Activated naive CD4-positive, alpha-beta T cell treated with Interleukin-2 at 50 U/mL for 16 hours (primary cell): ENCODE measurements at regions not wholly inside any gene's neighbourhood (a gene's known extent, or its start where the extent isn't known, plus 50 kb on each side); places are given as distances from the start of the nearest gene placed in this dataset.

Experiments
- DNase-seq: peaks from one replicate; pipeline ENCODE4 v3.0.0-alpha.2; 2020

DNA sequence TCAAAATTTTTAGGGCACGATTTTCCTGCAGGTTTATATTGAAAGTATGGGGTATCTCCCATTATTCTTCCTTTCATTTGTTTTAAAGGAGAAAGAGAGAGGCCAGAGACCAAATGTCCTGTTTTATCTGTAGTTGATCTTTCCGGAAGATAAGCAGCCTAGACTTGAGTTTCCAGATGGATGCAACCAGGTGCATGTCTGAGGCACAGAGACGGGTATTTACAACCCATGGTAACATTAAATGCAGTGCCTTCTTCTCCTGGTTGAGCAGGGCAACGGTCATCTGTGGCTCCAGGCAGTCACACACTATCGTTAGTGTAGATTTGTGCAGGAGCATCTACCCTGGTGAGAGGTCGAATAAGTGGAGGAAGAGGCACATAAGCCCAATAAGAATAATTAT is 1507.1 kb downstream of the UQCRFS1 start:
- no peak for DNase-seq

DNA sequence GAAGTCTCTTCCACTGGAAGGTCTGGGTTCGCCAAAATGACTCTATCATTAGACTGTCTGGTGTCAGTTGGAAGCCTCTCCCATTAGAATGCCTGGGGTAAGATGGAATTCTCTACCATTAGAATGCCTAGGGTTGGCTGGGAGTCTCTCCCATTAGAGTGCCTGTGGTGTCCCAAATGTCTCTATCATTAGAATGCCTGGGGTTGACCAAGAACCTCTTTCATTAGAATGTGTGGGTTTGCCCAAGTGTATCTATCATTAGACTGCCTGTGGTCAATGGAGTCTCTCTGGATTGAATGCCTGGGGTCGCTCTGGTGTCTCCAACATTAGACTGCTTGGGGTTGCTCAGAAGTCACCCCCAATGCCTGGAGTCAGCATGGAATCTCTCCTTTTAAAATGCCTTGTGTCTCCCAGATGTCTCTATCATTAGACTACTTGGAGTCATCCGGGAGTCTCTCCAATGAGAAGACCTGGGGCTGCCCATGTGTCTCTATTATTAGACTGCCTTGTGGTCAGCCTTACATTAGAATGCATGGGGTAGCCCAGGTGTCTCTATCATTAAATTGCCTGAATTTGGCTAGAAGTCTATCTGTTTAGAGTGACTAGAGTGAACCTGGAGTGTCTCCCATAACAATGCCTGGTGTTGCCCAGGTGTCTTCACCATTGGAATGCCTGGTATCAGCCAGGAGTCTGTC is 1518.4 kb downstream of the UQCRFS1 start:
- DNase-seq: no peak

DNA sequence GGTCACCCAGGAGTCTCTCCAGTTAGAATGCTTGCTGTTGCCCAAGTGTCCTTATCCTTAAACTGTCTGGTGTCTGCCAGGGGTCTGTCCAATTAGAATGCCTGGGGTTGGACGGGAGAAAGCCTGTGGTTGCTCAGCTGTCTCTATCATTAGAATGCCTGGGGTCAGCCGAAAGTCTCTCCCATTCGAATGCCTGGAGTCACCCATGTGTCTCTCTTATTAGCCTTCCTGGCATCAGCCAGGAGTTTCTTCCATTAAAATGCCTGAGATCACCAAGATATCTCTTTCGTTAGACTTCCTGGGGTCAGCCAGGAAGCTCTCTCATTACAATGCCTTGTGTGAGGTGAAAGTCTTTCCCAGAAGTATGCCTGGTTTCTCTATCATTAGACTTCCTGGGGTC is 1521.0 kb downstream of the UQCRFS1 start:
- no peak for DNase-seq

DNA sequence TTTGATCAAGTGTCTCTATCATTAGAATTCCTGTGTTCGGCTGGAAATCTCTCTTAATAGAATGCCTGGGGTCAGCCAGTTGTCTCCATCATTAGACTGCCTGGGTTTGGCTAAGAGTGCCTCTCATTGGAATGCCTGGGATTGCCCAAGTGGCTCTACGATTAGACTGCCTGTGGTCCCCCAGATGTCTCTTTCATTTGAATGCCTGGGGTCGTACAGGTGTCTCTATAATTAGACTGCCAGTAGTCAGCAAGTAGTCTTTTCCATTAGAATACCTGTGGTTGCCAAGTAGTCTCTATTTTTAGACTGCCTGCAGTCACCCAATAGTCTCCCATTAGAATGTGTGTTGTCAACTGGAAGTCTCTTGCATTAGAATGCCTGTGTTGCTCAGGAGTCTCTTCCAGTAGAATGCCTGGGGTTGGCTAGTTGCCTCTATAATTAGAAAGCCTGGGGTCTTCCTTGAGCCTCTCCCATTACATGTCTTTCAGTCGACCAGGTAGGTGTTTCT is 1523.2 kb downstream of the UQCRFS1 start:
- DNase-seq: no peak

DNA sequence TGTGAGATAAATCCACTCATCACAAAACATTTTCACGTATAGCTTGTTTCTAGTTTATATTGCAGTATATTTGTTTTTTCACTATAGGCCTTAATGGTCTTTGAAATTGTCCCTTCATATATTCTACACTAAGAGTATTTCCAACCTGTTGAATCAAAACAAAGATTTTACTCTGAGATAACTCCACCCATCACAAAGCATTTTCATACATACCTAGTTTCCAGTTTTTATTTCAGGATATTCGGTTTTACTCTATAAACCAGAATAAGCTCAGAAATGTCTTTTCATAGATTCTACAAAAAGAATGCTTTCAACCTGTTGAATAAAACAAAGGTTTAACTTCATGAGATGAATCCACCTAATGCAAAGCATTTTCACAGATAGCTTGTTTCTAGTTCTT is 1528.7 kb downstream of the UQCRFS1 start:
- DNase-seq: no peak

DNA sequence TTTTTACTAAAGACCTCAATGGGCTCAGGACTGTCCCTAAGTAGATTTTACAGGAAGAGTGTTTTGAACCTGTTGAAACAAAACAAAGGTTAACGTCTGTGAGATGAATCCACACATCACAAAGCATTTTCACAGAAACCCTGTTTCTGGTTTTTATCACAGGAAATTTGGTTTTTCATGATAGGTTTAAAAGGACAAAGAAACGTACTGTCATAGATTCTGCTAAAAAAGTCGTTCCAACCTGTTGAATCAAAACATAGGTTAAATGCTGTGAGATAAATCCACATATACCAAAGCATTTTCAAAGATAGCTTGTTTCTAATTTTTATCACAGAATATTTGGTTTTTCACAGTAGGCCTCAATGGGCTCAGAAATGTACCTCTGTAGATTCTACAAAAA is 1531.0 kb downstream of the UQCRFS1 start:
- no peak for DNase-seq

DNA sequence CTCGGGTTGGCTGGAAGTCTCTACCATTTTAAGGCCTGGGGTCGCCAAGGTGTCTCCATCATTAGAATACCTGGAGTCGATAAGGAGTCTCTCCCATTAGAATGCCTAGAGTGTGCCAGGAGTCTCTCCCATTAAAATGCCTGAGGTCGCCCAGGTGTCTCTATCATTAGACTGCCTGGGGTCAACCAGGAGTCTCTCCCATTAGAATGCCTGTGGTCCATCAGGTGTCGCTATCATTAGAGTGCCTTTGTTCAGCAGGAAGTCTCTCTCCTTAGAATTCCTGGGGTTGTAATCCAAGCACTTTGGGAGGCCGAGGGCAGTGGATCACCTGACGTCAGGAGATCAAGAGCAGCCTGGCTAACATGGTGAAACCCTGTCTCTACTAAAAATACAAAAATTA is 1533.0 kb downstream of the UQCRFS1 start:
- DNase-seq: no peak

DNA sequence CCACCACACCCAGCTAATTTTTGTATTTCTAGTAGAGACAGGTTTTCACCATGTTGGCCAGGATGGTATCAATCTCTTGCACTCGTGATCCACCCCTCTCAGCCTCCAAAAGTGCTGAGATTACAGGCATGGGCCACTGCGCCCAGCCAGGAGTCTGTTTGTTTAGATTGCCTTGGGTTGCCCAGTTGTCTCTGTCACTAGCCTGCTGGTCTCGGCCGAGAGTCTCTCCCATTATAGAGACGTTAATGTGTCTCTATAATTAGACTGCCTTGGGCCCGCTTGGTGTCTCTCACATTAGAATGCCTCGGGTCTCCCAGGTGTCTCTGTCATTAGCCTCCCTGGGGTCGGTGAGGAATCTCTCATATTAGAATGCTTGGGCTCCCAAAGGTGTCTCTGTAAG is 1533.6 kb downstream of the UQCRFS1 start:
- DNase-seq: no peak

DNA sequence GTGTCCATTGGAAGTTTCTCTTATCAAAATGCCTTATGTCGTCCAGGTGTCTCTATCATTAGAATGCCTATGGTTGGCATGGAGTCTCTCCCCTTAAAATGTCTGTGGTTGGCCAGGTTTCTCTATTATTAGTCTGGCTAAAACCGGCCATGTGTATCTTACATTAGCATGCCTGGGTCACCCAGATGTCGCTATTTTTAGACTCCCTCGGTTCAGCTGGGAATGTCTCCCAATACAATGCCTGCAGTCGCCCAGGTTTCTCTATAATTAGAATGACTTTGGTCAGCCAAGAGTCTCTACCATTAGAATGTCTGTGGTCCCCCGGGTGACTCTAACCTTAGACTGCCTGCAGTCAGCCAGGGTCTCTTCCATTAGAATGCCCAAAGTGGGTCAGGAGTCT is 1536.1 kb downstream of the UQCRFS1 start:
- no peak for DNase-seq

DNA sequence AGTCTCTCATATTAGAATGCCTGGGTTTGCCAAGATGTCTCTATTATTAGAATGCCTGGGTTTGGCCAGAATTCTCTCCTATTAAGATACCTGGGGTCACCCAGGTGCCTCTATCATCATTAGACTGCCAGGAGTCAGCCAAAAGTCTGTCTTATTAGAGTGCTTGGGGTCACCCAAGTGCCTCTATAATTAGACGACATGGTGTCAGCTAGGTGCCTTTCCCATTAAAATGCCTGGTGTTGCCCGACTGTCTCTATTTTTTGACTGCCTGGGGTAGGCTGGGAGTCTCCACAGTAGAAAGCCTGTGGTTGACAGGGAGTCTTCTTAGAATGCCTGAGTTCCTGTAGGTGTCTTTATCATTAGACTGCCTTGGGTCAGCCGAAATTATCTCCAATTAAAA is 1536.6 kb downstream of the UQCRFS1 start:
- no peak for DNase-seq

DNA sequence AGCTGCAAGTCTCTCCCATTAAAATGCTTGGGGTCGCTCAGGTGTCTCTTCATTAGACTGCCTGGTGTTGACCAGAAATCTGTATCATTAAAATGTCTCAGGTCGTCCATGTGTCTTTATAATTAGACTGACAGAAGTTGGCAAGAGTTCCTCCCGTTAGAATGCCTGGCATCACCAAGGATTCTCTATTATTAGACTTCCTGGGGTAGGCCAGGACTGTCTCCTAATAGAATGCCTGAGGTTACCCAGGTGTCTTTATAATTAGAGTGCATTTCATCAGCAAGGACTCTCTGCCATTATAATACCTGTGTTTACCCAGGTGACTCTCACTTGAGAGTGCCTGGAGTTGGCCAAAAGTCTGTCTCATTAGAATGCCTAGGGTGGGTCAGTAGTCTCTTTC is 1537.2 kb downstream of the UQCRFS1 start:
- DNase-seq: no peak

DNA sequence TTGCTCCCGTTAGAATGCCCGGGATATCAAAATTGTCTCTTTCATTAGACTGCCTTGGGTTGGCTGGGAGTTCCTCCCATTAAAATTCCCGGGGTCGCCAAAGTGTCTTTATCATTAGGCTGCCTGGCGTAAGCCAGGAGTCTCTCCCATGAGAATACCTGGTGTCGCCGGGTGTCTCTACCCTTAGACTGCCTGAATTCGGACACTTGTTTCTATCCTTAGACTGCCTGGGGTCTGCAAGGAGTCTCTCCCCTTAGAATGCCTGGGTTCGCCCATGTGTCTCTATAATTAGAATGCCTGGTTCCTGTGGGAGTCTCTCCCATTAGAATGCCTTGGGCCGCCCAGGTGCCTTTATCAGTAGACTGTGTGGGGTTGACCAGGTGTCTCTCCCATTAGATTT is 1538.2 kb downstream of the UQCRFS1 start:
- DNase-seq: no peak

DNA sequence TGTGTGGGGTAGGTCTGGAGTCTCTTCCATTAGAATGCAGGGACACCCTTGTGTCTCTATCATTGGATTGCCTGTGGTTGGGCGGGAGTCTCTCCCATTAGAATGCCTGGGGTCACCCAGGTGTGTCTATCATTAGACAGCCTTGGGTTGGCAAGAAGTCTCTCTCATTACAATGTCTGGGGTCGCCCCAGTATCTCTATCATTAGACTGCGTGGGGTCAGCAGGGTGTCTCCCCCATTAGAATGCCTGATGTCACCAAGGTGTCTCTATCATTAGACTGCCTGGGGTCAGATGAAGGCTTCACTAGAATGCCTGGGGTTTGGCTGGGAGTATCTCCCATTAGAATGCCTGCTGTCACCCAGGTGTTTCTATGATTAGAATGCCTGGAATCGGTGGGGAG is 1539.0 kb downstream of the UQCRFS1 start:
- no peak for DNase-seq

DNA sequence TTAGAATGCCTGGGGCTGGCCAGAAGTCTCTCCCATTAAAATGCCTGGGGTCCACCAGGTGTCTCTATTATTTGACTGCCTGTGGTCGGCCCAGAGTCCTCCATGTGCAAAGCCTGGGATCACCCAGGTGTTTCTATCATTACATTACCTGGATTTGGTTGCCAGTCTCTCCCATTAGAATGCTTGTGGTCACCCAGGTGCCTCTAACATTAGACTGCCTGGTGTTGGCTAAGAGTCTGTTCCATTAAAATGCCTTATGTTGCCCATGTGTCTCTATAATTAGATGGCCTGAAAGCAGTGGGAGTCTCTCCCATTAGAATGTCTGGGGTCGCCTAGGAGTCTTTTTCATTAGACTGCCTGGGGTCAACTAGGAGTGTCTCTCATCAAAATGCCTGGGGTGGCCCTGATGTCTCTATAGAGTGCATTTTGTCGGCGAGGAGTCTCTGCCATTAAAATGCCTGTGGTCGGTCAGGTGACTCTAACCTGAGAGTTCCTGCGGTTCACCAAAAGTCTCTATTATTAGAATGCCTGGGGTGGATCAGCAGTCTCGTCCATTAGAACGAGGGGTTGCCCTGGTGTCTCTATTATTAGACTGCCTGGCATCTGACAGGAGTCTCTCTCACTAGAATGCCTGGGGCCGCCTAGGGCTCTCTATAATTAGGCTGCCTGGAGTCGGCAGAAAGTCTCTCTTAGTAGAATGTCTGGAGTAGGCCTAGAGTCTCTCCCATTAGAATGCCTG is 1540.5 kb downstream of the UQCRFS1 start:
- no peak for DNase-seq

DNA sequence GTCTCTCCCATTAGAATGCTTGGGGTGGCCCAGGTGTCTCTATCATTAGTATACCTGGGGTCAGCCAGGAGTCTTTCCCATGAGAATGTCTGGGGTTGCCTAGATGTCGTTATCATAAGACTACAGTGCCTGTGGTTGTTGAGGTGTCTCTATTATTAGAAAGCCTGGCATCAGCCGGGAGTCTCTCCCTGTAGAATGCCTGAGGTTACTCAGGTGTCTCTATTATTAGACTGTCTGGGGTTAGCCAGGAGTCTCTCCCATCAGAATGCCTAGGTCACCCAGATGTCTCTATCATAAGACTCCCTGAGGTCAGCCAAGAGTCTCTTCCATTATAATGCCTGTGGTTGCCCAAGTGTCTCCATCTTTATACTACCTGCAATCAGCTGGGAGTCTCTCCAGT is 1541.1 kb downstream of the UQCRFS1 start:
- DNase-seq: no peak

DNA sequence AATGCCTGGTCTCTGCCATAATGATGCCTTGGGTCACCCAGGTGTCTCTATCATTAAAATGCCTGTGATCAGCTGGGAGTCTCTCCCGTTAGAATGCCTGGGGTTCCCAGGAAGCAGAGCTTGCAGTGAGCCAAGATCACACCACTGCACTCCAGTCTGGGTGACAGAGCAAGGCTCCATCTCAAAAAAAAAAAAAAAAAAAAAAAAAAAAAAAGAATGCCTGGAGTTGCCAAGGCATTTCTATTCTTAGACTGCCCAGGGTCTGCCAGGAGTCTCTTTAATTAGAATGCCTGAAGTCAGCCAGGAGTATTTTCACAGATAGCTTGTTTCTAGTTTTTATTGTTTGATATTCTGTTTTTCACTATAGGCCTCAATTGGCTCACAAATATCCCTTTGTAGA is 1552.5 kb downstream of the UQCRFS1 start:
- DNase-seq: no peak

DNA sequence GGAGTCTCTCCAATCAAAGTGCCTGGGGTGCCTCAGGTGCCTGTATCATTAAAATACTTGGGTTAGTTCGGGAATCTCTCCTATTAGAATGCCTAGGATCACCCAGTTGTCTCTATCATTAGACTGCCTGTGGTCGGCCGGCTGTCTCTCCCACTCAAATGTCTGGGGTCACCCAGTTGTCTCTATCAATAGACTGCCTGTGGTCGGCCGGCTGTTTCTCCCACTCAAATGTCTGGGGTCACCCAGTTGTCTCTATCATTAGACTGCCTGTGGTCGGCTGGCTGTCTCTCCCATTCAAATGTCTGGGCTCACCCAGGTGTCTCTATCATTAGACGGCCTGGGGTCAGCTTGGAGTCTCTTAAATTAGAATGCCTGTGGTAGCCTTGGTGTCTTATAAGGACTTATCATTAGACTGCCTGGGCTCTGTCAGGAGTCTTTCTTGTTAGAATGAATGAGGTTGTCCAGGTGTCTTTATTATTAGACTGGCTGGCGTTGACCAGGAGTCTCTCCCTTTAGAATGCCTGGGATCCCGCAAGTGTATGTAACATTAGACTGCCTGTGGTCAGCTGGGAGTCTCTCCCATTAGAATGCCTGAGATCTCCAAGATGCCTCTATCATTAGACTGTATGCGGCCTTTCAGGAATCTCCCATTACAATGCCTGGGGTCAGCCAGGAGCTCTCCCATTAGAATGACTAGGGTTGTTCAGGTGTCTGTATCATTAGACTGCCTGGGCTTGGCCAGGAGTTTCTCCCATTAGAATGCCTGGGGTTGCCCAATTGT is 1555.5 kb downstream of the UQCRFS1 start:
- no peak for DNase-seq

DNA sequence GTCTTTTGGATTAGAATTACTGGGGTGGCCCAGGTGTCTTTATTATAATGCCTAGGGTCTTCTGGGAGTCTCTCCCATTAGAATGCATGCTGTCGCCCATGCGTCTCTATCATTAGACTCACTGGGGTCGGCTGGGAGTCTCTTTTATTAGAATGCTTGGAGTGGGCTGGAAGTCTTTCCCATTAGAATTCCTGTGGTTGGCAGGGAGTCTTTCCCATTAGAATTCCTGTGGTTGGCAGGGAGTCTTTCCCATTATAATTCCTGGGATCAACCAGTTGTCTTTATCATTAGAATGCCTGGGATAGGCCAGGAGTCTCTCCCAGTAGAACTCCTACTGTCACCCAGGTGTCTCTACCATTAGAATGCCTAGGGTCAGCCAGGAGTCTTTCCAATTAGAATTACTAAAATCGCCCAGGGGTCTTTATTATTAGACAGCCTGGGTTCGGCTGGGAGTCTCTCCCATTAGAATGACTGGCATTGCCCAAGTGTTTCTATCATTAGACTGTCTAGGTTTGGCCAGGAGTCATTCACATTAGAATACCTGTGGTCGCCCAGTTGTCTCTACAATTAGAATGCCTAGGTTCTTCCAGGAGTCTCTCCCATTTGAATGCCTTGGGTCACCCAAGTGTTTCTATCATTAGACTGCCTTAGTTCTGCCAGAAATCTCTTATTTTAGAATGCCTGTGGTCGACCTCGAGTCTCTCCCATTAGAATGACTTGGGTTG is 1558.5 kb downstream of the UQCRFS1 start:
- no peak for DNase-seq

DNA sequence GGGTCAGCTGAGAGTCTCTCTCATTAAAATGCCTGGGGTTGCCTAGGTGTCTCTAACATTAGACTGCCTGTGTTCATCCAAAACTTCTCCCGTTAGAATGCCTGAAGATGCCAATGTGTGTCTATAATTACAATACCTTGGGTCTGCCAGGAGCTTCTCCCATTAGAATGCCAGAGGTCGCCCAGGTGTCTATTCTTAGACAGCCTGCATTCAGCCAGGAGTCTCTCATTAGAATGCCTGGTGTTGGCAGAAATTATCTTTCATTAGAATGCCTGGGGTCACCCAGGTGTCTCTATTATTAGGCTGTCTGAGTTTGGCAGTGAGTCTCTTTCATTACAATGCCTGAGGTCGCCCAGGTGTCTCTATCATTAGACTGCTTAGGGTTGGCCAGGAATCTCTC is 1560.2 kb downstream of the UQCRFS1 start:
- no peak for DNase-seq

DNA sequence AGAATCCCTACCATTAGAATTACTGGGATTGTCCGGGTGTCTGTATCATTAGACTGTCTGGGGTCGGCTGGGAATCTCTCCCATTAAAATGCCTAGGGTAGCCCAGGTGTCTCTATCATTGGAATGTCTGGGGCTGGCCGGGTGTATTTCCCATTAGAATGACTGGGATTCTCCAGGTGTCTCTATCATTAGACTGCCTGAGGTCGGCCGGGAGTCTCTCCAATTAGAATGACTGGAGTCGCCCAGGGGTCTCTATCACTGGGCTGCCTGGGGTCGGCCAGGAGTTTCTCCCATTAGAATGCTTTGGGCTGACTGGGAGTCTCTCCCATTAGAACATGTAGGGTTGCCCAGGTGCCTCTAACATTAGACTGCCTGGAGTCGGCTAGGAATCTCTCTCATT is 1560.7 kb downstream of the UQCRFS1 start:
- no peak for DNase-seq

DNA sequence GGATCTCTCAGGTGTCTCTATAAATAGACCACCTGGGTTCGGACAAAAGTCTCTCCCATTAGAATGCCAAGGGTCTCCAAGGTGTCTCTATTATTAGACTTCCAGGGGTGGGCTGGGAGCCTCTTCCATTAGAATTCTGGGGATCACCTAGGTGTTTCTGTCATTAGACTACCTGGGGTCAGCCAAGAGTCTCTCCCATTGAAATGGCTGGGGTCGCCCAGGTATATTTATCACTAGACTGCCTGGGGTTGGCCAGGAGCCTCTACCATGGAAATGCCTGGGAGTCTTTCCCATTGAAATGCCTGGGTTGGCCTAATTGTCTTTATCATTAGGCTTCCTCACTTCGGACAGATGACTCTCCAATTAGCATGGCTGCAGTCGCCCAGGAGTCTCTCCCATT is 1565.5 kb downstream of the UQCRFS1 start:
- DNase-seq: no peak

DNA sequence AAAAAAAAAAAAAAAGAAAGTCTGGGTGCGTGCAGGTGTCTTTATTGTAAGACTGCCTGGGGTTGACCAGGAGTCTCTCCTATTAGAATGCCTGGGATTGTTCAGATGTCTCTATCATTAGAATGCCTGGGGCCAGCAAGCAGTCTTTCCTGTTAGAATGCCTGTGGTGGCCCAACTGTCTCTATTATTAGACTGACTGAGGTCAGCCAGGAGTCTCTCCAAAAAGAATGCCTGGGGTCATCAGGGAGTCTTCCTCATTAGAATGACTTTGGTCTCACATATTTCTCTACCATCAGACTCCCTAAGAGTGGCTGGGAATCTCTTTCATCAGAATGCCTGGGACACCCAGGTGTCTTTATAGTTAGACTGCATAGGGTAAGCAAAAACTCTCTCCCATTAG is 1577.5 kb downstream of the UQCRFS1 start:
- no peak for DNase-seq

DNA sequence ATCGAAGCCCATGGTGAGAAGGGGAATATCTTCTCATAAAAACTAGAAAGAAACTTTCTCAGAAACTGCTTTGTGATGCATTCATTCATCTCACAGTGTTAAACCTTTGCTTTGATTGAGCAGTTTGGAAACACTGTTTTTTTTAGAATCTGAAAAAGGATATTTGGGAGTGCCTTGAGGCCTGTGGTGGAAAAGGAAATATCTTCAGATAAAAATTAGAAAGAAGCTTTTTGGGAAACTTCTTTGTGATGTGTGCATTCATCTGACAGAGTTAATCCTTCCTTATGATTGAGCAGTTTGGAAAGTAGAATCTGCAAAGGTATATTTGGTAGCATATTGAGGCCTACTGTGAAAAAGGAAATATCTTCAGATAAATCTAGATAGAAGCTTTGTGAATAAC is 1594.9 kb downstream of the UQCRFS1 start:
- no peak for DNase-seq
